ENCODE measurements at regions not wholly inside any gene's neighbourhood (a gene's known extent, or its start where the extent isn't known, plus 50 kb on each side); places are given as distances from the start of the nearest gene placed in this dataset.

DNA sequence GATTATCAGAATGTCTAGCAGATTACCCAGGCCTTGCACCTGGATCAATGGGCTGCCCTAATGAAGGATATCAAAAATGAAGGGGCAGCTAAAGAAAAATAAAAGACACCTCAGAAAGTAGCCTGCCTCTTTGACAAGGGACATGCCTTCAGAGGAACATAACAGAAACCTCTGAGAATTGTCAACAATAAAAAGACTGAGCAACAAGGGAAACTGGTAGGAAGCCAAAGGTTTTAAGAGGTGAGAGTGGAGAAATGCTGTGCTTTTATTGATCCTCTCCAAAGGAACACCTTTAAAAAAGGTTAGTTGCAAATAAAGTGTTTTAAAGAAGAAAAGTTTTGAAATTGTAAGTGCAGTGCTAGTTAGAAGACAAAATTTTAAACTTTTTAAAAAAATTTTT is 187.8 kb upstream of the TTC14 start (continued):
- no peak for TF ChIP-seq TEAD4 (IDR thresholded peaks at IDR 0.05; ENCODE audit: borderline replicate concordance, insufficient read depth)

DNA sequence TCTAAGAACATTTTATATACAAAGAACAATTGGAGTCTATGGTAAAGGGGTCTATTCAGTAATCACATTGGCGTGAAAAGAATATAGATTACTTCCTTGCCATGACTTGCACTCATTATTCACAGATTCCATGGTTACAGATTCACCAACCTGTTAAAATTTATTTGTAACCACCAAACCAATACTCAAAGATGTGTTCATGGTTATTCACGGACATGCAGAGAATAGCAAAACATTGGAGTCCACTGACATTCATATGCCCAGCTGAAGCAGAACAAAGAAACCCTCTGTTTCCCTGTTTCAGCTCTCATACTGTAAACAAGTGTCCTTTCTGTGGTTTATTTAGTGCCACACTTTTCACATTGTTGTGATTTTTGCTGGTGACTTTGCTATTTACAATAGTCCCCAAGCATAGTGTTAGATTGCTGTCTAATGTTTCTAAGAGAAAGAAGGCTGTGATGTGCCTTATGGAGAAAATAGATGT is 185.8 kb upstream of the TTC14 start:
- CTCF ChIA-PET: no interaction called here
- DNase-seq: no peak

DNA sequence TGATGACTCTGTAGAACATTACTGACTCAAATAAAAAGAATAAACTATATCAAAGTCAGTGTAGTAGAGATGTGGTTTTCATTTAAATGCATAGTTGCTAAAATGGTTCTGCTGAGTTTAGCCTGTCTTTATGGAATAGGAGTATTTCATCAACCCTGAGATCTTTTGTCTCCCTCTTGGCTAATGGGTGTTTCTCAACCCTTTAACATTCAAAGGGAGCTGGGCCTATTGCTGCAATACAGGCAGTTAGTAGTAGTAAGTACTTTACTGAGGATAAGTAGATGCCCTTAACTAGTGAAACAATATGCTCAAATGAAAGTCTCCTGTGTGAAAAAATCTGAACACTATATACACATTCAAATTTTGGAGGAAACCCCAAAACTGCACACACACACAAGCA is 184.7 kb upstream of the TTC14 start:
- POLR2A ChIA-PET: no interaction called here
- H3K4me1 ChIP-seq (ENCODE audit: control insufficient read depth in 1 of 2, insufficient read depth in 2 of 2, low read depth in 1 of 2, low read length in 1 of 2): peaks cover 0 to 12% of the 10 kb centered on the region in 2 experiments; a peak in 1 of 4 replicates
- H3K9me3 ChIP-seq: no peaks in the 10 kb centered on the region
- no peak overlapping the region for H3K4me2 ChIP-seq
- CTCF ChIA-PET: no interaction called here
- no peak overlapping the region for H3K27ac ChIP-seq (ENCODE audit: low read depth in 2 of 2, low read length in 1 of 2)
- no peak for TF ChIP-seq EP300 (IDR thresholded peaks at IDR 0.05; ENCODE audit: borderline replicate concordance in 1 of 2, low read depth in 1 of 2, low read length in 1 of 2)
- TF ChIP-seq, protein P1, sequence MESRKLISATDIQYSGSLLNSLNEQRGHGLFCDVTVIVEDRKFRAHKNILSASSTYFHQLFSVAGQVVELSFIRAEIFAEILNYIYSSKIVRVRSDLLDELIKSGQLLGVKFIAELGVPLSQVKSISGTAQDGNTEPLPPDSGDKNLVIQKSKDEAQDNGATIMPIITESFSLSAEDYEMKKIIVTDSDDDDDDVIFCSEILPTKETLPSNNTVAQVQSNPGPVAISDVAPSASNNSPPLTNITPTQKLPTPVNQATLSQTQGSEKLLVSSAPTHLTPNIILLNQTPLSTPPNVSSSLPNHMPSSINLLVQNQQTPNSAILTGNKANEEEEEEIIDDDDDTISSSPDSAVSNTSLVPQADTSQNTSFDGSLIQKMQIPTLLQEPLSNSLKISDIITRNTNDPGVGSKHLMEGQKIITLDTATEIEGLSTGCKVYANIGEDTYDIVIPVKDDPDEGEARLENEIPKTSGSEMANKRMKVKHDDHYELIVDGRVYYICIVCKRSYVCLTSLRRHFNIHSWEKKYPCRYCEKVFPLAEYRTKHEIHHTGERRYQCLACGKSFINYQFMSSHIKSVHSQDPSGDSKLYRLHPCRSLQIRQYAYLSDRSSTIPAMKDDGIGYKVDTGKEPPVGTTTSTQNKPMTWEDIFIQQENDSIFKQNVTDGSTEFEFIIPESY (IDR thresholded peaks at IDR 0.05; ENCODE audit: borderline replicate concordance, low read depth): no peak
- TF ChIP-seq RCOR1 (IDR thresholded peaks at IDR 0.05; ENCODE audit: low read length): no peak
- peaks cover 8% of the 10 kb centered on the region for H3F3A ChIP-seq (replicated peaks; ENCODE audit: insufficient read depth)
- H3K9ac ChIP-seq: no peak overlapping the region
- H4K20me1 ChIP-seq (ENCODE audit: insufficient read depth): no peaks in the 10 kb centered on the region
- no peaks in the 10 kb centered on the region for H3K36me3 ChIP-seq (replicated peaks in 1 of 2; ENCODE audit: control insufficient read depth in 1 of 2, insufficient read depth in 2 of 2, low read length in 1 of 2)
- H3K79me2 ChIP-seq (ENCODE audit: insufficient read depth): no peaks in the 10 kb centered on the region
- no peak overlapping the region for H2AFZ ChIP-seq (ENCODE audit: low read depth)
- H3K27me3 ChIP-seq (ENCODE audit: insufficient read depth): no peaks in the 10 kb centered on the region
- no peak overlapping the region for H3K4me3 ChIP-seq (ENCODE audit: low read depth in 2 of 2, low read length in 1 of 2)
- H3K9me2 ChIP-seq: no peaks in the 10 kb centered on the region
- DNase-seq: no peak

More for the DNA sequence above, 185.8 kb upstream of the TTC14 start:
- peak overlapping the region in 1 of 2 experiments; percentile 4; a peak in 1 of 4 replicates for H3K27ac ChIP-seq (ENCODE audit: low read depth in 2 of 2, low read length in 1 of 2)
- no peak overlapping the region for H3K4me2 ChIP-seq
- no peaks in the 10 kb centered on the region for H3K9me3 ChIP-seq
- POLR2A ChIA-PET: no interaction called here
- no peaks in the 10 kb centered on the region for H3K9me2 ChIP-seq
- H3K36me3 ChIP-seq (replicated peaks in 1 of 2; ENCODE audit: control insufficient read depth in 1 of 2, insufficient read depth in 2 of 2, low read length in 1 of 2): no peaks in the 10 kb centered on the region
- peak overlapping the region; percentile 53; the same call in 1 of the 2 replicates for H2AFZ ChIP-seq (ENCODE audit: low read depth)
- no peaks in the 10 kb centered on the region for H4K20me1 ChIP-seq (ENCODE audit: insufficient read depth)
- peaks cover 7% of the 10 kb centered on the region for H3F3A ChIP-seq (replicated peaks; ENCODE audit: insufficient read depth)
- no peak overlapping the region for H3K4me3 ChIP-seq (ENCODE audit: low read depth in 2 of 2, low read length in 1 of 2)
- H3K9ac ChIP-seq: no peak overlapping the region
- no peaks in the 10 kb centered on the region for H3K79me2 ChIP-seq (ENCODE audit: insufficient read depth)
- H3K4me1 ChIP-seq (ENCODE audit: control insufficient read depth in 1 of 2, insufficient read depth in 2 of 2, low read depth in 1 of 2, low read length in 1 of 2): peaks cover 0 to 12% of the 10 kb centered on the region in 2 experiments; a peak in 1 of 4 replicates
- 45% methylated on average over 2 of the region's 2 CpGs for WGBS (ENCODE audit: low lambda C conversion rate)
- H3K27me3 ChIP-seq (ENCODE audit: insufficient read depth): no peaks in the 10 kb centered on the region
- TF ChIP-seq CHD2 (IDR thresholded peaks at IDR 0.05; ENCODE audit: low read length, partially characterized antibody) (no peak), NRF1 (IDR thresholded peaks at IDR 0.05; ENCODE audit: low read depth, low read length) (no peak), TCF12 (IDR thresholded peaks at IDR 0.05) (0 out of 2 replicates have a peak, but pooled peaks have one; percentile 4), RXRA (IDR thresholded peaks at IDR 0.05; ENCODE audit: borderline replicate concordance, low read depth) (no peak)

All from SK-N-SH (cell line).